ENCODE measurements at regions not wholly inside any gene's neighbourhood (a gene's known extent, or its start where the extent isn't known, plus 50 kb on each side); places are given as distances from the start of the nearest gene placed in this dataset.

- peaks cover 9% of the 10 kb centered on the region for H3K4me1 Mint-ChIP-seq (ENCODE audit: low read depth)
- H3K36me3 Mint-ChIP-seq (ENCODE audit: low read depth): no peaks in the 10 kb centered on the region
Measured at GRCh38 chr11:127862406-127862805, 725.0 kb downstream of the ETS1 start.

GRCh38 chr11:127859941-127860354, 727.4 kb downstream of the ETS1 start:
- Mint-ChIP-seq H3K4me3 (ENCODE audit: unreplicated experiment) (no peak overlapping the region), H3K27ac (ENCODE audit: unreplicated experiment) (peak overlapping the region; percentile 13), H3K9me3 (ENCODE audit: low read depth) (peaks cover 6% of the 10 kb centered on the region), H3K36me3 (ENCODE audit: low read depth) (no peaks in the 10 kb centered on the region), H3K4me1 (ENCODE audit: low read depth) (peaks cover 9% of the 10 kb centered on the region), H3K27me3 (ENCODE audit: low read depth) (peaks cover 4% of the 10 kb centered on the region)
- no peak for TF ChIP-seq CTCF (IDR thresholded peaks at IDR 0.05)
- no peak for DNase-seq (ENCODE audit: low spot score)

More at GRCh38 chr11:127862406-127862805, 725.0 kb downstream of the ETS1 start:
- Mint-ChIP-seq H3K27me3 (ENCODE audit: low read depth) (no peaks in the 10 kb centered on the region), H3K4me3 (ENCODE audit: unreplicated experiment) (no peak overlapping the region), H3K27ac (ENCODE audit: unreplicated experiment) (no peak overlapping the region), H3K9me3 (ENCODE audit: low read depth) (peaks cover 6% of the 10 kb centered on the region)
- no peak for DNase-seq (ENCODE audit: low spot score)
- no peak for TF ChIP-seq CTCF (IDR thresholded peaks at IDR 0.05)

GRCh38 chr11:127844876-127845275, 742.5 kb downstream of the ETS1 start:
- H3K27me3 Mint-ChIP-seq (ENCODE audit: low read depth): no peaks in the 10 kb centered on the region
- H3K36me3 Mint-ChIP-seq (ENCODE audit: low read depth): no peaks in the 10 kb centered on the region
- H3K4me1 Mint-ChIP-seq (ENCODE audit: low read depth): no peaks in the 10 kb centered on the region
- TF ChIP-seq CTCF (IDR thresholded peaks at IDR 0.05): no peak
- no peak for DNase-seq (ENCODE audit: low spot score)
- H3K27ac Mint-ChIP-seq (ENCODE audit: unreplicated experiment): no peak overlapping the region
- H3K9me3 Mint-ChIP-seq (ENCODE audit: low read depth): no peaks in the 10 kb centered on the region
- no peak overlapping the region for H3K4me3 Mint-ChIP-seq (ENCODE audit: unreplicated experiment)

GRCh38 chr11:127843483-127844396, 743.6 kb downstream of the ETS1 start:
- H3K9me3 Mint-ChIP-seq (ENCODE audit: low read depth): no peaks in the 10 kb centered on the region
- no peak for DNase-seq (ENCODE audit: low spot score)

GRCh38 chr11:127825183-127825582, 762.2 kb downstream of the ETS1 start:
- Mint-ChIP-seq H3K4me1 (ENCODE audit: low read depth) (no peaks in the 10 kb centered on the region), H3K4me3 (ENCODE audit: unreplicated experiment) (no peak overlapping the region), H3K36me3 (ENCODE audit: low read depth) (no peaks in the 10 kb centered on the region), H3K9me3 (ENCODE audit: low read depth) (peaks cover 3% of the 10 kb centered on the region), H3K27me3 (ENCODE audit: low read depth) (peaks cover 22% of the 10 kb centered on the region), H3K27ac (ENCODE audit: unreplicated experiment) (no peak overlapping the region)
- no peak for TF ChIP-seq CTCF (IDR thresholded peaks at IDR 0.05)
- no peak for DNase-seq (ENCODE audit: low spot score)

More at GRCh38 chr11:127843483-127844396, 743.6 kb downstream of the ETS1 start:
- H3K27me3 Mint-ChIP-seq (ENCODE audit: low read depth): peaks cover 2% of the 10 kb centered on the region
- no peaks in the 10 kb centered on the region for H3K36me3 Mint-ChIP-seq (ENCODE audit: low read depth)
- H3K27ac Mint-ChIP-seq (ENCODE audit: unreplicated experiment): no peak overlapping the region
- peak; percentile 95 for TF ChIP-seq CTCF (IDR thresholded peaks at IDR 0.05)
- no peak overlapping the region for H3K4me3 Mint-ChIP-seq (ENCODE audit: unreplicated experiment)
- no peaks in the 10 kb centered on the region for H3K4me1 Mint-ChIP-seq (ENCODE audit: low read depth)
